Activated CD4-positive, CD25-positive, alpha-beta regulatory T cell treated with anti-CD3 and anti-CD28 coated beads, Interleukin-2, amount 50 U/mL, for 24 hours (primary cell): ENCODE measurements at regions not wholly inside any gene's neighbourhood (a gene's known extent, or its start where the extent isn't known, plus 50 kb on each side); places are given as distances from the start of the nearest gene placed in this dataset.

Experiments used
- ATAC-seq, 2 donors: fragments of 150-1000 bp; cut with Tn5 transposase; one replicate each; pipeline ENCODE4 v1.10.0; 2021; ENCODE audit warnings: mild to moderate bottlenecking in 1 of 2, moderate library complexity in 1 of 2

DNA sequence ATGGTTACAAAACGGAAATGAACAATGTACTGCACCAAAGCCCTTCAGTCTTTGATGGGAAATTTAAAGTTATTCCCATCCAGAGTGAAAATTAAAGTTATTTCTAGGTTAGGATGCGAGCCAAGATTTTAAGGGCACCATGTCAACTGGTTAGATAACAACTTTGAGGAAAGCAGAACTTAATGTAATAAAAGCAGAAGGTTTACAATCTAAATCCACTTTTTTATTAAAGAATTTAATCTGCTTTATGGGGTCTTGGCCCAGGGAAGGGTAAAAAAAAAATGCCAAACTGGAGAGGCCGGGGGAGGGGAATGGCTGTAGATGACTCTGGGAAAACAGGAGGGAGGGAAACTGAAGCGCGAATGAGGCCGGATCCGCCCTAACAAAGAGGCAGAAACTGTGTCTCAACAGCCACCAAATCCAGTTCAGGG, 108.2 kb upstream of the ATF7IP start:
- no peak for ATAC-seq

GRCh38 chr12:14257734-14258574, 107.5 kb upstream of the ATF7IP start:
- ATAC-seq: peak; percentile 76 to 80

- ATAC-seq: no peak
Measured at GRCh38 chr12:14258575-14258940, 106.9 kb upstream of the ATF7IP start.

DNA sequence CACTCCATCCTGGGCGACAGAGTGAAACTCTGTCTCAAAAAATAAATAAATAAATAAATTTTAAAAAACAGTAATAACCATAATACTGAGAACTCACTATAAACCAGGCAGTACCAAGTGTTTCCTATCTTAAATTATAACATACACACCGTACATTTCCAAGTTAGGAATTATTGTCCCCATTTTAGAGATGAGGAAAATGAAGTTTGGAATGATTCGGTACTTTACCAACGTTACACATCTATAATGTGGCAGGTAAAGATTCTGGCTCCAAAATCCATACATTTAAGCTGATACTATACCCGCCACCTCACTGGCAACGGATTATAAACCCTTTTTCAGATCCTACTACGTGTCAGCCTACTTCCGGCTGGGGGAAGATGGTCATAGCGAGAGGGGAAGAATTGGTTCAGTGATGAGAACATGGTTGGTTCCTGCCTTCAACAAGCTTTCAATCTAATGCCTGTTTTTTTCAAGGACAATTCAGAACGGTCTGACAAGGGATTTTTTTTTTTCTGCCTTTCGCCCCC, 105.9 kb upstream of the ATF7IP start:
- ATAC-seq: no peak

DNA sequence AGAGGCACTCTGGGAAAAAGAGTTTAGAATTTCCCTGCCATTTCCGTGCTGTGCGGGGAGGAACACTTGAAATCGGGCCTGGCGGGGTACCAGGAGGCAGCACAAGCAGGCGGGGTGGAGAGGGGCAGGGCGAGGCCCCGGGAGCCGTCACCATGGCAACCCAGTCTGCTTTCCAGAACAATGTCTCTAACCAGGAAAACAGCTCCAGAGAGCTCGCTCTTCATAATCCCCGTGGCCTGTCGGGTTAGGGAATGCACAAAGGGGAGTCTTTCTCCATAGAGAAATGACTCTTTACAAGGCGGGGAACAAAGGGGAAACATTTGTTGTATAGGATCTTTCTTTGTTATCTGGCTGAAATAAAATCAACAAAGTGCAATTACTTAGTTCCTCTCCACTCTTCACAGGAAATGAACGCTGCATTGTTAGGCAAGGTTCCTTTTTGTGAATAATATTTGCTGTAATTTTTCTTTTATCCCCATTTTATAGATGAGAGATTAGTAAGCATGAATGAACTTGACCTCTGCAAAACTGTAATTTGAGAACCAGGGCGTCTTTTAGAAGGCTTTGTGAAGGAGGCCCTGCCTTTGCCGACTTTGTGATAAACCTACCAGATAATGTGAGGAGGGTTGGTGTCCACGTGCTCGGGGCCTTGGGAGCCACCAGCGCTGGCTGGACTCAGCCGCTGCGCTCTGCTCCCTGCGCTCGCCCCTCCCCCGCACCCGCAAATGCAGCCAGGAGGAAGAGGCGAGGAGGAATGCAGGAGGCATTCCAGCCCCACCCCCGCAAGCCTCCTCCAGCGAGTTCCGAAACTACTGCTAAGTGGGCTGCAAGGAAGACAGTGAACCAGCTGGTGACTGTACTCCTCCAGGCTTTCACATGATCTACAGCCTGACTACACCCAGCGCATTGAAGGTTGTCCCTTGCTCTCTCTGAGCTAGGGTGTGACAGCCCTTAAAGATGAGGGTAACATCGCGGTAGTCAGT, 105.2 kb upstream of the ATF7IP start:
- ATAC-seq: no peak

DNA sequence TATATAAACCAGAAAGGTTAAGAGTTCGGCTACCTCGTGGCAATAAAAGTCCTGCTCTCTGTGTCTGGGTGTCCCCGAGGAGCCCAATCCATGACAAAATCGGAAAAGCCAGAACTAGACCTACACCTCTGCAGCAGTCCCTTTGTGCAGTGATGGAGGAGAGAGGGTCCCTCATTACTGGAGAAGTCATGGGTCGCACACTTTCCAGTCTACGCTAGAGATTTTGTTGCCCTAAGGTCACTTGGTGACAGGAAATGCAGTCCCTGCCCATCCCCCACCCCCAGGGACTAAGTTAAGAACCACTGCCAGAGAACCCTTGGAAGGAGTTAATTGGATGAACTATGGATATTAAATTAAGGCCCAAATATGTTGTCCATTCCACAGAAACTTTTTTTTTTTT, 104.4 kb upstream of the ATF7IP start:
- no peak for ATAC-seq

GRCh38 chr12:14261861-14262260, 103.6 kb upstream of the ATF7IP start:
- no peak for ATAC-seq

DNA sequence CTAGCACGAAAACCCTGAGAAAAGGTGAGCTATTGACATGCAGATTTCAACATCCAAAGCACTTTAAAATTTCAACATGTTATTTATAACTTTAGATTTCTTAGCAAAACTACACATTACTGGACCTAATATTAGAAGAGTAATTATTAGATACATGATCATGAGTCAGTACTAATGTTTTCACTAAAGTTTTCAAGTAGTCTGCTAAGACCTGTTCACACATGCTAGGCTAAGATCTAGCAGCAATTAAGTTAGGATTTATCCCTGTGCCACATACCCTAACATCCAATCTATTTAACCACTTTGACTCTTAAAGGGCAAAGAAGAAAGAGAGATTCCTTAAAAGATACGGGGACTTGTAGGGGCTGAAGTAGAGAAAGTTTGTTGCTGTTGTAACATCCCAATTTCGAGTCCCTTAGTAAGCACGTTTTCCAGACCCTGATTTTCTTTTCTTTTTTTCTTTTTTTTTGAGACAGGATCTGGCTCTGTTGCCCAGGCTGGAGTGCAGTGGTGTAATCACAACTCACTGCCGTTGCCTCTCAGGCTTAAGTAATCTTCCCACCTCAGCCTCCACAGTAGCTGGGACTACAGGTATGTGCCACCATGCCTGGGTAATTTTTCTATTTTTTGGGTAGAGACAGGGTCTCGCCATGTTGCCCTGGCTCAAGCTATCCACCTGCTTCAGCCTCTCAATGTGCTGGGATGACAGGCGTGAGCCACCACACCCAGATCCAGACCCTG, 102.5 kb upstream of the ATF7IP start:
- ATAC-seq: no peak

- ATAC-seq: no peak
Measured at GRCh38 chr12:14263742-14264141, 101.7 kb upstream of the ATF7IP start.

DNA sequence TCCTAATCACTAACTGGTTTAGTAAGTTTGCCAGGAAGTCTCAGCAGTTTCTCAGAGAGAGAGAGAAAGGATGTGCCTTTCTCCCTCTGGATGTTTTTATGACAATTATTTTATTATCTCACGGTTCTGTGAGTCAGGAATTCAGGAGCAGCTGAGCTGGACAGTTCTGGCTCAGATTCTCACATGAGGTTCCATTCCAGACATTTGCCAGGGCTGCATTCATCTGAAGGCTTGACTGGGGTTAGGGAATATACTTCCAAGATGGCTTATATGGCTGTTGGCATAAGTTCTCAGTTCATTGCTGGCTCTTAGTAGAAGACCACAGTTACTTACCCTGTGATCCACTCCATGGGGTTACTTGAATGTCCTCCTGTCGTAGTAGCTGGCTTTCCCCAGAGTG, 101.2 kb upstream of the ATF7IP start:
- ATAC-seq: no peak

GRCh38 chr12:14264778-14265177, 100.7 kb upstream of the ATF7IP start:
- no peak for ATAC-seq

- no peak for ATAC-seq
Measured at GRCh38 chr12:14268120-14268515, 97.4 kb upstream of the ATF7IP start.

GRCh38 chr12:14270392-14270791, 95.1 kb upstream of the ATF7IP start:
- no peak for ATAC-seq

DNA sequence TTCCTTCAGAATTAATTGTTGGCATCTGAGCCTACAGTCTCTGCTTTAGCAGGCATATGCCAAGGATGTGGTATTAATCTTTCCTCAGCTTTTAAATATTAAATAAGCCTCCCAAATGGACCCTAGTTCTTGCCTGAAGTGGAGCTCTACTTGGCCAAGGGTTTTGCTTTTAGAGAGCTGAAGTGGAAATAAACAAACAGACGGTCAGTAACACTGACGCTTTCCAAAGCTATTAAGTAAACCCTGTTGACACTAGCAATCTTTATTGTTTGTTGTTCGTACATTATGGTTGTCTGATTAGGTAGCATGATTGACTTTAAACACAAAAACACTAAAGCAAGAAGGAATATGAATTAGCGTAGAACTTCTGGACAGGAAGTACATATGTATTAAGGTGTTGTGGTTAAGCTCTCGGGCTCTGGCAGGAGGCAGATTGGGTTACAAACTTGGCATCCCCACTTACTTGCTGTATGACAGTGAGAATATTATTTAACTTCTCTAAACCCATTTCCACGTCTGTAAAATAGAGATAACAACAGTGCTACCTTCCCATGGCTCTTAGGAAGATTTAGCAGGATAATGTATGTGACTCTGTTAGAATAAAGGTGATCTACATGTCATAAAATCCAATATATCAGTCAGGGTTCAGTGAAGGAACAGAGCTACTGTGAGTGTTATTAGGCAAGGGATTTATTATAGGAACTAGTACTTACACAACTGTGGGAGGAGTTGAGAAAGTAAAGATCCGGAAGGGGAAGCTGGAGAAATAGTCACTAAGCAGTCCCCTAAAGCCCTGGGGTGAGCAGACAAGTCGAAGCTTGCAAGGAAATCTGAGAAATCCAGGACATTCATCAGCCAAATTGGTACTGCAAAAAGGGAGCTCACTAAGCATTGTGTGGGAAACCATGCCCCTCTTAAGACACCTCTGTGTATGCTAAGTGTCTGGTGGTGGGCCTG, 92.2 kb upstream of the ATF7IP start:
- ATAC-seq: no peak

GRCh38 chr12:14273913-14274311, 91.6 kb upstream of the ATF7IP start:
- ATAC-seq: no peak

GRCh38 chr12:14275111-14275510, 90.4 kb upstream of the ATF7IP start:
- ATAC-seq: no peak

- no peak for ATAC-seq
Measured at GRCh38 chr12:14275886-14276285, 89.6 kb upstream of the ATF7IP start.

DNA sequence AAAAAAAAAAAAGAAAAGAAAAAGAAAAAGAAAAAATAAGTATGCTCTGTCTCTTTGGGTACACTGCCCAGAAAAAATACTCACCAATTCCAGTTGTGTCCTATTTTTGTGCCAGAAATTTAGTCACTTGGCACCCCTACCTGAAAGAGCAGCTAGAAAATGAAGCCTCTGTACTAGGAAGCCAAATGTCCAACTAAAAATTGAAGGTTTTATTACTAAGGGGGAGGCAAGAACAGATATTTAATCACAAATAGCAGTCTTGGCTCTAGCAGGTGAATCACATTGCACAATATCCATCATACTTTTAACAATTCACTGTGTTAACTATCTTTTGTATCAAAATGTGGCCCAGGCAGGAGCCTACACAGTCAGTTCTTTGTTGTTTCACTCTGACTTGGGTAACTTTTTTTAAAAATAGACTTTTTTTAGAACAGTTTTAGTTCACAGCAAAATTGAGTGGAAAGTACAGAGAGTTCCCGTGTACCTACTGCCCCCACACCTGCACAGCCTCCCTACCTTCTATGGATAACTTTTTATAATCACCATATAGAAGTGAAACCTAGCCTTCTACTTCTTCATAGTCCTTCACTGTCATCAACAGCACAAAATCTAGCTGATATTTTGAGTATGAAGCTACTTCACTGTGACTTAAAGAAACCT, 87.1 kb upstream of the ATF7IP start:
- ATAC-seq: peak in 1 of 2 donors; percentile 34

GRCh38 chr12:14279845-14280244, 85.6 kb upstream of the ATF7IP start:
- peak; percentile 51 to 60 for ATAC-seq

- no peak for ATAC-seq
Measured at GRCh38 chr12:14280921-14281320, 84.6 kb upstream of the ATF7IP start.

DNA sequence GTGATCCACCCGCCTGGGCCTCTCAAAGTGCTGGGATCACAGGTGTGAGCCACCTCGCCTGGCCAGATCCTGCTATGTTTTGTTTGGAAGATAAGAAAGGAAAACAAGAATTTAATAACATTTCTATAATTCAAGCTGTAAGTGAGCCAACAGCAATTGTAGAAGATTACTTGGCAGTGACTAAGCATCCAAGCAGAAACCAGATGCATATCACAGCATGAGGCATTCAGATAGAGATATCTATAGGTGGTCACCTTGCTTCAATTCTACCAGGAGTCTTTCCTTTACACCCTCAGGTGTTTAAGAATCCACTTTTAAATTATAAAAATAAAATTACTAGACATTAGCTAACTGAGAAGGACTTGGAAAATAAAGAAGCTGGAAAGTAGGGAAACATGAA, 83.9 kb upstream of the ATF7IP start:
- no peak for ATAC-seq
